ENCODE measurements at regions not wholly inside any gene's neighbourhood (a gene's known extent, or its start where the extent isn't known, plus 50 kb on each side); places are given as distances from the start of the nearest gene placed in this dataset.

DNA sequence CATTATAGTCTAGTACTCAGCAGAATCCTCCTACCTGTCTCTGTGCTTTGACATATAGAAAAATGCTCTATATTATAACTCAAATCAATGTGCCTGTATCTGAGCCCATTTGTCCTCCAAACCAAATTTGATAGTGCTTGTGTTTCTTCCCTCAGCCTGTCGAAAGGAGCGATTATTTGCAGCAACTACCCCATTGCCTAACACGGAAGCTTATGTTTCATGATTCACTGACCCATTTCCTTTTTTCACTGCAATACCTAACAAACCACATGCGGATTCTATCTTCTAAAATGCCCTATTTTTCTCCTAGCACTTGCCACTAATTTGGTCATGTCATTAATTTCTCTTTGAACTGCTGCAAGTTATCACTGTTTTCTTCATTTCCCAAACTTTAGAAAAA, 1220.6 kb upstream of the CADM2 start:
- DNase-seq (ENCODE audit: low spot score): no peak

DNA sequence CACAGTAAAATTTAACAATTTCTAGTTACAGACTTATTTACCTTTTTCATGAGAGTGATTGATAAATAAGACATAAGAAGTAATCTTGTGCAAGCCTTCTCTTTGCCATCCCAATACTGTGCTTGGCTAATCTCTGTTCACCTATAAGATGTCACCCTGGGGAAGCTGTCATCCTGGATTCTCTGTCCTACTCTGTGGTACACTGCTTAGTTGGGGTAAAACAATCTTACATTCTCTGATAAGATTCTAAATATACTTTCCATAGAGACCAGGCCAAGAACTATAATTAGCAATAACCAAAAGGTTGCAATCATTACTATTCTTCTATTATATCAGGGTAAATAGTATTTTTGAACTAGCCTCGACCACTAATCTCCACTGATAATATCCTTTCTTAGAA, 1218.3 kb upstream of the CADM2 start:
- DNase-seq (ENCODE audit: low spot score): no peak

DNA sequence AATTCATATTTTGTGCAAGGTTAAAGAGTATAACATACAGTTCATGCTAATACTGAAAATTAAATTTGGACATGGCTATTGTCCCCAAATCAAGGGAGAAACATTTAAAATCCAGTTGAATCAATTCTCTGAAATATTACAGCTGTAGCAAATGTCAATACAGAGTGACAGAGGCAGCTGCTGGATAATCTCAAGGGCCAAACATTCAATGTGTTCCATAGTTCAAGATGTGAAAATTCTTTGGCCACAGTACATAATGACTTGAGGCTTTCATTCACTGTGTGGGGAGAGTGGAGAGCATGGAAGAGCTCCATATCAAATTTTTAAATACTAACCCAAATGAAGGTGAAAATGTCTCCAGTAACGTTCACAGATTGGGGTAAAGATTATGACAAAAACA, 1192.8 kb upstream of the CADM2 start:
- no peak for DNase-seq (ENCODE audit: low spot score)

DNA sequence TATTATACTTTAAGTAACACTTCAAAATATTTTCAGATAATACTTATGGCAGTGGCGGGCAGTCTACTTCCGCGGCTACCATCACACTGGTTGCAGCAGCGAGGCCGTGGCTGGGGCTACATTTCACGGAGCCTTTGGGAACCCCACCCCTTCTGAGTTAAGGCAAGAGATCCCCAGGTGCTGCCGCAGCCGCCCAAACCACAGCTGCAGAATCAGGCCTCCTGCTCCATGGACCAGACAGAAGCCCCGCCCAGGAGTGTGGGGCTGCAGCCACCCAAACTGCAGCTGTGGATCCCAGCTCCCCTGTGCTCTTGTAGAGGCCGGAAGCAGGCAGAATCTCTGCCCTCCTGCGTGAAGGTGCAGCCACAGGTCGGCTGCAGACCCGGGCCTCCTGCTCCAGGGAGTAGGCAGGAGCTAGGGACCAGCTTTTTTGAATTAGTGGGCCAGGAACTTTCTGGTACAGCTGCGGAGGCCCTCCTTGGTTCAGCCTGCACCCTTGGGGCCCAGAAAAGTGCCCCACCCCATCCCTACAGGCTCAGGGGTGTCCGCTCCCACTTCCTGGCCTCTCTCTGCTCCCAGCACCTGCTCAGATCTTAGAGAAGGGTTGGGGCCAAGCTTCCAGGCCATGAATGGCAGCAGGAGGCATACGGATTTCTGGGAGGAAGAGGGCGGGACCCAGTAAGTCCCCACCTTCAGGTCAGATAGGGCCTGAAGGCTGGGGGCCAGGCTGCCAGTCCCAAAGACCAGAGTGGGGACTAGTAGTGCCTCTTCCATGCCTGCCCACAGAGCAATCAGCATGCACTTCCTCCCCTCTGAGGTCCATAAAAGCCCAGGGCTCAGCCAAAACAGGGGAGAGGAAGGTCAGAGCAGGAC, 1188.8 kb upstream of the CADM2 start:
- no peak for DNase-seq (ENCODE audit: low spot score)

DNA sequence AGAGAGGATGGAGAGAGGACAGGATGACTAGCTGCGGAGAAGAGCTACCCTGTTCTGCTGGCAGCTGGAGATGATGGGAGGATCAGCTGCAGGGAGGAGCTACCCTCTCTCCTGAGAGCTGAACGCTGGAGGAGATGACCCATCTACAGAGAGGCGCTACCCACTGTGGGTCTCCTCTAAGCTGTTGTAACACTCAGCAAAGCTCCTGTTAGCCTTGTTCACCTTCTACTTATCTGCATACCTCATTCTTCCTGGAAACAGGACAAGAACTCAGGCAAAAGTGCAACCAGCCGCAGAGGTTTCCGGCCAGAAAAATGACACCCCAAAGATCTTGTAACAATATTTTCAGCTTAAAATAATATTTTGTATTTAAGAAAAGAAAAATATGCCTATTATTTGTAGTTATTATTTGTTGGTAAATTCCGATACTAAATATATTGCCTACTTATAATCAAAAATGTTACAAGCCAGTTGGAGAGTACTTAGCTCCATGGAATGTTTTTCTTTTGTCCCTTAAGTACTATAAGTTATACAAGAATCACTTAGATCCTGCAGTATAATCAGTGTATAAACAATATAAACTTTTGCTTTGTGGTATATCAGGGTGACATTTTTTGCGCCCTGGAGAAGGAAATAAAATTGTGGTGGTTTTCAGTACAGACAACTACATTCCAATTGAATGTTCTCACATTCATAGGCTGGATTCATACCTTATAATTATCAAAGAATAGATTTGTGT, 1188.0 kb upstream of the CADM2 start:
- no peak for DNase-seq (ENCODE audit: low spot score)

DNA sequence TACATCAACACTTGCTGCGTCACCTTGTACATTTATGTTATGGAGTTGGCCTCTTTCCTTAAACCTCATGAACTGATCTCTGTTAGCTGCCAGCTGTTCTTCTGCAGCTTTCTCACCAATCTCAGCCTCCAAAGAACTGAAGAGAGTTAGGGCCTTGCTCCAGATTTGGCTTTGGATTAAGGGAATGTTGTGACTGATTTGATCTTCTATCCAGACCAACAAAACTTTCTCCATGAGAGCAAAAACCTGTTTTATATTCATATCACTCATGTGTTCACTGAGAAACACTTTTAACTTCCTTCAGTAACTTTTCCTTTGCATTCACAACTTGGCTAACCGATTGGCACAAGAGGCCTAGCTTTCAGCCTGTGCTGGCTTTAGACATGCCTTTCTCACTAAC, 1156.0 kb upstream of the CADM2 start:
- DNase-seq (ENCODE audit: low spot score): no peak

DNA sequence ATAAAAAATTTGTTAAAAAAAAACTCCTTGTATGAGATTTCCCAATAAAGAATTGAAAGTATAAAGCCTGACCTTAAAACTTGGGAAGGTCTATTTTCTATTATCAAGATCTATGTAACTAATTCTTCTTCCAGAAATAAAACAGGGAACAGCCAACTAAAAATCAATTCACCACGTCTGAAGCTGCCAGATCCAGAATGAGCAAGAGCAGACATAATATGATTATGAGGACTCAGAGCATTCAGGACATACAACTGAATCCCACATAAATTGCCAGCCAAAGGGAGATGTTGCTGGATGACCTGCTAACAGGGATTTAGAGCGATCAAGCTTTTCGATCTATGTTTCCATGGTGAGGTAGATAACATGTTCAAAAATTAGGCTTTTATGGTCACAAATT, 1151.3 kb upstream of the CADM2 start:
- no peak for DNase-seq (ENCODE audit: low spot score)

DNA sequence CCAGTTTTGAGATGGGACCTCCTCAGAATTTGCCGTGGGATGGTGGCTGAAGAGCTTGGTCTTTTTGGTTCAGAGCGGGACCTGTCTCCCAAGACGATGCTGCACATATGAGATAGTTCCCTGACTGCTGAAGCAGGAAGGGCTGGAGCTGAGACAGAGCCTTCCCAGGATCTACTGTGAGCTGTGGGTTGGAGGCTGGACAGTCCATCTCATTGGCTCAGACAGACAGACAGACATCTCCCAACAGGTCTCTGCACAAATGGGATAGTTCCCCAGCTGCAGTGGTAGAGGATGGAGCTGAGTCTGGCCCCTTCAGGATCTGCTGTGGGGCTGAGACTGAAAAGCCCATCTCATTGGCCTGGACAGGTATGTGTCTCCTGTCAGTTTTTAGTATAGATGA, 1145.6 kb upstream of the CADM2 start:
- DNase-seq (ENCODE audit: low spot score): no peak

DNA sequence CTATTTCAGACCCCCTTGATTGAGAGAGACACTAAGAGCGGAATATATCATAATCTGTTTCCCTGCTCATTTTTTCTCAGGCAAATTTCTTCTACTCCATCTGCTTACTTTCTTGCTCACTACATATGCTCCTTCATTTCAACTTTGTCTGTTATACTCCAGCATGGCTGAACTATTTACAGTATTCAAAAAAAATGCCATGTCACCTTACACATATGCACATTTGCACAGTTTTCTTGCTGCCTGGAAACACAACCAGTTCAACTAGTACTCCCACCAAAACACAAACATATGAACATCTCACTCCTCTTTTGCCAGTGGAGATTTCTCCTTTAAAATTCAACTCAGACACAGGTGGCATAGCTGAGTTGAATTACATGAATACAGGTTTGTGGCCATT, 1142.1 kb upstream of the CADM2 start:
- no peak for DNase-seq (ENCODE audit: low spot score)

DNA sequence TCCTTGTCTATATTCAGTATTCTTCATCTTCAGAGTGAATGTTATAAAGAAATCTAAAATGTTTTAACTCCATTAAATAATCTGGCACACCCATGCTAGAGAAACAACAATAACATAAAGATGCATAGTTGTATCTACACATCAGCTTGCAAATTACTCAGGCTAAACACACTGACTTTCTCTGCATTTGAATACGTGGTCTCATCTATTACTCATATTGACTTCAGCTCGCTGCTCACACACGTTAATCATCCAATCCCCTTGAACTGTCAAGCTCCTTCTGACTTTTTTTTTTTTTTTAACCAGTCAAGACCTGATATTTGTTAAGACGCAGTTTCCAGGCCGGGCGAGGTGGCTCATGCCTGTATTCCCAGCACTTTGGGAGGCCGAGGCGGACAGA, 1137.3 kb upstream of the CADM2 start:
- no peak for DNase-seq (ENCODE audit: low spot score)

DNA sequence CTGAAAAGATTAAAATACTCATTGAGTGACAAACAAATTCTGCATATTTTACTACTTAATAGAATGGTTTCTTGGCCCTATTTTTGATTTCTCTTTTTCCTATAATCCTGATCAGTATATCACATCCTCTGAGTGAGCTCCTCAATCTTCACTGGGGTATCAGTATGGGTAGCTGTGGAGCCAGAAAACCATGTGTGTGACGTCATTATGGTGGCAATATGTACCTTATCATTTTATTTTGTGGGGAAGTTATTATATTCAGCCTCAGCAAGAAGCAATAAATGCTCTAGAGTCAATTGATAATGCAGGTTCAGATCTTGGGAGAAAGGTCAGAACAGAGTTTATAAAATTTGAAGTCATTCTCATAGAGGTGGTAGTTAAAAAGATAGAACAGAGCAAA, 1135.7 kb upstream of the CADM2 start:
- no peak for DNase-seq (ENCODE audit: low spot score)

DNA sequence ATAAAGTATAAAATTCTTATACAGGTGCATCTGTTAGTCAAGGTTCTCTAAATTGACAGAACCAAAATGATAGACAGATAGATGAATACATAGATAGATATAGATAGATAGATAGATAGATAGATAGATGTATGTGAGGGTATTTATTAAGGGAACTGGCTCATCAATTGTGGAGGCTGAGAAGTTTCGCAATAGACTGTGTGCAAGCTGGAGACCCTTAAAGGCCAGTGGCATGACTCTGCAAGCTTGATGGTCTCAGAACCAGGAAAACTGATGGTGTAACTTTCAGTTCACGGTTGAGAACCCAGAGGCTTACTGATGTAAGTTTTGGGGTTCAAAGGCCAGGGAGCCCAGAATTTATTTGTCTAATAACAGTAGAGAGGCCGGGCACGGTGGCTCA, 1123.7 kb upstream of the CADM2 start:
- DNase-seq (ENCODE audit: low spot score): no peak

DNA sequence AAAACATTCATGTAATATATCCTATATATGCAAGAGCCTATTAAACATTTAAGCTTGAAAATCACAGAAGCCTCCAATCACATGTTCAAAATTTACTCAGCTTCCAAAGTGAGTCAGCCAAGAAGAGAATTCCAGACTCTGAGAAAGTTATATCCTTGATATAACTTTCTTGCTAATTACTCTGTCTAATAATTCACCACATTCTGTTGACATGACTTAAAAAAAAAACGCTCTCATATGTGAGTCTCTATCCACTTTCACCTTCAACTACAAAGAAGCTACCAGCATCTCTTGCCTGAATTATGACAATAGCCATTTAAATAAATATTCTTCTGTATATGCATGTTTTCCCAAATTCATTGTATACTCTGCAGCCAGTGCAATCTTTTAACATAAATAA, 1116.3 kb upstream of the CADM2 start:
- DNase-seq (ENCODE audit: low spot score): no peak

DNA sequence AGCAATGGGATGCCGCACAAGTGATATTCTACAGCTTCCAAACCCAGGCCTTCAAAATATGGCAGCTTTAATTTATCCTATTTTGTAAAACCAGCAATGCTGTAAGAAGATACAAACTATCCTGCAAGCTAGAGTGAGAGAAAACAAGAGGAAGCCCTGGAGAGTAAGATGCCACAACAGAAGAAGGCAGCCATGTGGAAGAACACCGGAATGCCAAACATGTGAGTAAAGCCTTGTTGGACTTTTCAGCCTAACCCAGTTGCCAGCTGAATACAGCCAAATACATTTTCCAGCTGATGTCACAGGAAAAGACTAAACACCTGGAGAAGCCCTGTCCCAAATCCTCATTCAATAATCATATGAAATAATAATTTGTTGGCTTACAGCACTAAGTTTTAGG, 1115.1 kb upstream of the CADM2 start:
- no peak for DNase-seq (ENCODE audit: low spot score)

DNA sequence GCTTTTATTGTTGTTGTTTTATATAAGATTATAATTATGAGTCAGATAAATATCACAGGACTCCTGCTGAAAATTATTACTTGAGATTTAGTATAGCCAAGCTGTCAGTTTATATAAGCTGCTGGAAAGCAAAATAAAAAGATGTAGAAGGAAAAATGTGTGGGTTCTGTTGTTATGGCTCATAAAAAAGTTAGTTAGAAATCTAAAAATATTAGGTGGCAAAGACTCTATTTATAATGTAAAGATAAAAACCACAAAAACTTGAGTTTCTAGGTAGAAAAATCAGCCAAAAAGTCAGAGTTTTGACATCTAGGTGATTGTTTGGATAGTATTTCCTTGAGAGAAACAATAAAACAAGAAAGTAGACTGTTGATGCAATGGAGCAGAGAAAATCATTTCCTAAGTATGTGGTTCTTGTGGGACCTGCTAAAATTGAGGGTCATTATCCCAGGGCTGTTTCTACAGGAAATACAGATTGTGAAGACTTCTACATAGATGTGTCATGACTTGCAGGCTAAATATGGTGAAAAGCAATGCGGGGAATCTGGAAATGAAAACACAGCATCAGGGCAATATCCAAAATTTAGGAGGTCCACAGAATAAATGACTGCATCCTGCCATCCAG, 1109.6 kb upstream of the CADM2 start:
- DNase-seq (ENCODE audit: low spot score): no peak

DNA sequence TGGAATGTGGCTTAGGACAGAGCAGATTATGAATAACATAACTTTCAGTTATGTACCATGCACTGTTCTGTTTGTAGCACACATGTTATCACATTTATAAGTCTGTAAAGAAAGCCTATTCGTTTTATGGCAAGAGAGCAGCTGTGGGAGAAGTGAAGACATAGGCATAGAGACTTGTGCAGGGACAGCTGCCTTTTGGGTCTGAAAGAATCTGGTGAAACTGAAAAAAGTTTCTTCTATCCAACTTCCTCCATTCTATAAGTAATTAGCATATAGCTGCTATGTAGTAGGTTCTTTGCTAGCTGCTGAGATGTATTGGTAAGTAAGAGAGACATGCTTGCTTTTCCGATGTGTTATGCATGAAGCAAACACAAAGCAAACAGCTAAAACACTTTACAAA, 1095.4 kb upstream of the CADM2 start:
- no peak for DNase-seq (ENCODE audit: low spot score)

DNA sequence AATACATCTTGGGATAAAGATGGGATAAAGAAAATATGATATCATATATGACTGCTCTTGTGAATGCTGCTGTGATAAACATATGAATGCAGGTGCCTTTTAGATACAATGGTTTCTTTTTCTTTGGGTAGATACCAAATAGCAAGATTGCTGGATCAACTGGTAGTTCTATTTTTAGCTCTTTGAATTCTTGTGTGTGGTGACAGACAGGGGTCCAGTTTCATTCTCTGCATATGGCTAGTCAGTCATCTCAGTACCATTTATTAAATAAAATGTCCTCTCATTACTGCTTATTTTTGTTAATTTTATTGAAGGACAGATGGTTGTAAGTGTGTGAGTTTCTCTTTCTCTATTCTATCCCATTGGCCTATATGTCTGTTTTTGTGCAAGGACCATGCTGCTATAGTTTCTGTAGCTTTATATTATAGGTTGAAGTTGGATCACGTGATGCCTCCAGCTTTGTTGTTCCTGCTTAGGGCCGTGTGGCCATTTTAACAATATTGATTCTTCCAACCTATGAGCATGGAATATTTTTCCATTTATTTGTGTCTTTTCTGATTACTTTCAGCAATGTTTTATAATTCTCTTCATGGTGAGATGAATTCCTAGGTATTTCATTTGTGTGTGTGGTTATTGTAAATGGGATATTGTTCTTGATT, 1089.8 kb upstream of the CADM2 start:
- DNase-seq (ENCODE audit: low spot score): no peak

DNA sequence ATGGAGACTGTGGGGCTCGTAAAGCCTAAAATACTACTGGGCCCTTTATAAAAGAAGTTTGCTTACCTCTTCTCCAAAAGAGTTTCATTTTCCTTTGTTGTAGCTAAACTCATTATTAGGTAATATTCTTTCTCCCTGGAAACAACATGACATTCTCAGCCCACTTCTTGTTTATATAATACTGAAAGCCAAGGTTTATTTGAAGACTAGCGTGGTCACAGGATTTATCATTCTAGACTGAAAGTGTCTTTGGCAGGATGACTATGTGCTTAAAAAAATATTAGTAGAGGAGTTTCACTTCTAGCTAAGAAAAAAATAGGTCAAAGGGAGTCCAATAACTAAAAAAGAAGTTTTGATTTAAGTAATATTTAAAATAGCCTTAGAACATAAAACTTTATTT, 1085.2 kb upstream of the CADM2 start:
- DNase-seq (ENCODE audit: low spot score): no peak

DNA sequence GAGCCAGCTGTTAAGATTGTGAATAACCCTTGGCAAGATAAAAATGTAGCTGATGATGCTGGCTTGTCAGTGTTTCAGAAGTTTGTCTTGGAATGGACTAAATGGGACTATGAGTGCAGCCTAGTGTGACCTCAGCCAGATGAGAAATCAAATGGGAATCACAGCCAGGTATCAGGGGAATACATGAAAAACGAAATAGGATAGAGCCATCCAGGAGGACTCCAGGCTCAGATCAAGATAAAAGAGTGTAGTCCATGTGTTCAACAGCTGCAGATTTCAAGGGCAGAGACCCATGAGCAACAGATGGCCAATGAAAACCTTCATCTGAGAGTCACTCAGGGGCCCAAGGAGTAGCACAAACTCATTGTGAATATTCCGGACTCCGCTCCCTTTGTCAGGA, 1080.9 kb upstream of the CADM2 start:
- DNase-seq (ENCODE audit: low spot score): no peak

DNA sequence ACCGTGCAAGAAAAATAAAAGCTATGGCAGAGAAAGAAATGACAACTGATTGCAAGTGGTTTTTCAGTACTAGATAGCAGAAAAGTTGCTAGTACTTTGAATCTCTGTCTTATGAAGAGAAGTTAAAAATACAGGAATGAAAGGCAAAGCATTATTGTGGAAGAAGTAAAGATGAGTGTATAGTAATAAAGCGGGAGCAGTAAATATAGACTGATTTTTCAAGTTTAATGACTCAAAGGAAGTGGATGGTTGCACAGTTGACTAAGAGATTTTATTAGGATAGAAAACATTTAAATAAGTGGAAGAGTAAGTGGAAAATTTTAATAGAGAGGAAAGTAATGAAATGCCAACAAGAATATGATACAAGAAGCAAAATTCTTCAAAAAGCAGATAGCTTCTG, 1076.1 kb upstream of the CADM2 start:
- no peak for DNase-seq (ENCODE audit: low spot score)

DNA sequence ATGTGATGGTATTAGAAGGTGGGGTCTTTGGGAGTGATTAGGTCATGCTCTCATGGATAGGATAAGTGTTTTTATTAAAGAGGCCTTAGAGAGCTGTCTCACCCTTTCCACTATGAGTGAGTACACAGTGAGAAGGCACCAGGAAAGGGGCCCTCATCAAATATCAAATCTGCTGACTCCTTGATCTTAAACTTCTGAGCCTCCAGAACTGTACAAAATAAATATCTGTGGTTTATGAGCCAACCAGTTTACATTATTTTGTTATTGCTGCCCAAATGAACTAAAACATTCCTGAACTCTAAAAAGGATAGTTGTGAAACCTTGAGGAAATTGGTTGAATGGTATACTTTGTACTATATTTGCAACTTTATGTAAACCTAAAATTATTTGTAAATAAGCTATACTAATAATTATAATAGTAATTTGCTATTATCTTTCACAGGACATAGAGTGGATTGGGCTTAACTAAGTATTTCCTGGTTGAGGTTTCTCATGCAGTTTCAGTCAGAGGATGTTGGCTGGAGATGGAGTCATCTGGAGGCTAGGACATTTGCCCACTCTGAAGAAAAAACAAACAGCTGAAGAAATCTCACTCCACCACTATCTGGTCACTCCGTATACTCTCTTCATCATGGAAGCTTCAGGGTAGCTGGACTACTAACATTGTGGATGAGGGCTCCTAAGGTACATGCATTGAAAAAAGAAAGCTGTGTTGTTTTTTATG, 1068.6 kb upstream of the CADM2 start:
- DNase-seq (ENCODE audit: low spot score): no peak

DNA sequence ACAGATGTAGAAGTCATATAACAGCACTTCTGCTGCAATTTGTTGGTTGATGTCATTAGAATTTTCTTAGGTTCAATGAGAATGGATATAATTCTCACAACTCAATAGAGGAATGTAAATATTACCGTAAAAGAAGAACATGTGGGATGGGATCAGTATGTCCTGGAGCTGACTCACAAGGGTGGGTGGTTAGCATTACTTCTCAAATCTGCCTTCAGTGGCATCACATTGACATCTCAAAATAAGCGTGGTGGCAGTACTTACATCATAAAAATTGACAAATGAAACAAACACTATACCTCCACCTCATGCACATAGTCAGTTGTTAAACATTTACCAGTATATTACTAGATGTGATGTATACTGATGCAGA, 1068.0 kb upstream of the CADM2 start:
- no peak for DNase-seq (ENCODE audit: low spot score)
